Caco-2 (cell line): ENCODE measurements at regions not wholly inside any gene's neighbourhood (a gene's known extent, or its start where the extent isn't known, plus 50 kb on each side); places are given as distances from the start of the nearest gene placed in this dataset.

Experiments
- BruUV-seq: library from RNA; stranded (reverse); fragments of 400-500 nt; replicated peaks from 2 replicates; lab custom pipeline; 2021; lab: Mats Ljungman, UMichigan
- CTCF ChIA-PET: fragments of 300-600 bp; sonication (Branson Sonifier 250); formaldehyde crosslinking; loops from one replicate; lab custom pipeline; 2022; ENCODE audit warnings: antibody characterized with exemption; lab: Charles Lee
- POLR2A ChIA-PET: fragments of 300-600 bp; sonication (Branson Sonifier 250); formaldehyde crosslinking; loops from one replicate; lab custom pipeline; 2022; ENCODE audit warnings: antibody characterized with exemption; lab: Charles Lee
- DNase-seq, 2 experiments: peaks; one replicate each; pipeline versions ENCODE4 v3.0.0 to v3.0.0-alpha.2; 2020 to 2022
- H3K27me3 ChIP-seq: replicated peaks from 2 replicates; pipeline ENCODE4 v1.6.0; 2011; ENCODE audit warnings: low read length; ENCODE audit not compliant: control insufficient read depth, insufficient read depth
- H3K36me3 ChIP-seq: 2 replicates; pipeline ENCODE4 v1.5.1; 2011; ENCODE audit warnings: low read length; ENCODE audit not compliant: control insufficient read depth, insufficient read depth
- H3K4me1 ChIP-seq: fragments of 250-450 bp; sonication (Bioruptor Pico); 2 replicates; pipeline ENCODE4 v1.5.1; 2020; ENCODE audit warnings: mild to moderate bottlenecking
- H3K4me3 ChIP-seq: 2 replicates; pipeline ENCODE4 v1.5.1; 2011; ENCODE audit warnings: low read depth, mild to moderate bottlenecking, control low read depth, low read length
- H3K9me3 ChIP-seq: fragments of 250-450 bp; sonication (Bioruptor Pico); 2 replicates; pipeline ENCODE4 v1.5.1; 2020; ENCODE audit warnings: mild to moderate bottlenecking, moderate library complexity
- H3K27ac Mint-ChIP-seq: one replicate; pipeline ENCODE4 v1.8.0; 2022; ENCODE audit warnings: mixed read lengths; ENCODE audit not compliant: unreplicated experiment
- H3K27me3 Mint-ChIP-seq: one replicate; pipeline ENCODE4 v1.8.0; 2022; ENCODE audit warnings: mixed read lengths; ENCODE audit not compliant: insufficient read depth, unreplicated experiment
- H3K36me3 Mint-ChIP-seq: one replicate; pipeline ENCODE4 v1.8.0; 2022; ENCODE audit warnings: mild to moderate bottlenecking, mixed read lengths; ENCODE audit not compliant: insufficient read depth, unreplicated experiment
- H3K4me1 Mint-ChIP-seq: one replicate; pipeline ENCODE4 v1.8.0; 2022; ENCODE audit warnings: low read depth, mixed read lengths; ENCODE audit not compliant: unreplicated experiment
- H3K4me3 Mint-ChIP-seq: one replicate; pipeline ENCODE4 v1.8.0; 2022; ENCODE audit warnings: mild to moderate bottlenecking, moderate library complexity, mixed read lengths; ENCODE audit not compliant: unreplicated experiment
- H3K9me3 Mint-ChIP-seq: one replicate; pipeline ENCODE4 v1.8.0; 2022; ENCODE audit warnings: mixed read lengths; ENCODE audit not compliant: unreplicated experiment
- intact Hi-C: fragments of 100-400 bp; cut with micrococcal nuclease; formaldehyde crosslinking; loops from one replicate; pipeline ENCODE4 v1.10.0; 2022; ENCODE audit not compliant: unreplicated experiment
- TF ChIP-seq, protein P1 (sequence below), 2 experiments: fragments of 200-600 bp in 1 of 2; IDR thresholded peaks; 1 replicate in 1 of 2; 2 replicates in 1 of 2; pipeline versions ENCODE4 v1.5.1 to v1.8.0; 2011 to 2022; ENCODE audit warnings: antibody characterized with exemption in 1 of 2, control low read depth in 1 of 2, inconsistent platforms in 1 of 2, low read depth in 1 of 2, low read length in 1 of 2, mild to moderate bottlenecking in 1 of 2, moderate library complexity in 1 of 2; ENCODE audit not compliant: insufficient read depth in 1 of 2, severe bottlenecking in 1 of 2, unreplicated experiment in 1 of 2

- Histone ChIP-seq H3K9me3 (no peaks in the 10 kb centered on the region; the same call in 1 of the 2 replicates), H3K27me3 (no peaks in the 10 kb centered on the region), H3K36me3 (no peaks in the 10 kb centered on the region), H3K4me1 (no peaks in the 10 kb centered on the region), H3K4me3 (no peak overlapping the region)
- Mint-ChIP-seq H3K27ac (no peak overlapping the region), H3K27me3 (no peaks in the 10 kb centered on the region), H3K4me3 (no peak overlapping the region), H3K4me1 (no peaks in the 10 kb centered on the region), H3K36me3 (no peaks in the 10 kb centered on the region), H3K9me3 (no peaks in the 10 kb centered on the region)
- intact Hi-C loops: no loop called here
- TF ChIP-seq, protein P1, sequence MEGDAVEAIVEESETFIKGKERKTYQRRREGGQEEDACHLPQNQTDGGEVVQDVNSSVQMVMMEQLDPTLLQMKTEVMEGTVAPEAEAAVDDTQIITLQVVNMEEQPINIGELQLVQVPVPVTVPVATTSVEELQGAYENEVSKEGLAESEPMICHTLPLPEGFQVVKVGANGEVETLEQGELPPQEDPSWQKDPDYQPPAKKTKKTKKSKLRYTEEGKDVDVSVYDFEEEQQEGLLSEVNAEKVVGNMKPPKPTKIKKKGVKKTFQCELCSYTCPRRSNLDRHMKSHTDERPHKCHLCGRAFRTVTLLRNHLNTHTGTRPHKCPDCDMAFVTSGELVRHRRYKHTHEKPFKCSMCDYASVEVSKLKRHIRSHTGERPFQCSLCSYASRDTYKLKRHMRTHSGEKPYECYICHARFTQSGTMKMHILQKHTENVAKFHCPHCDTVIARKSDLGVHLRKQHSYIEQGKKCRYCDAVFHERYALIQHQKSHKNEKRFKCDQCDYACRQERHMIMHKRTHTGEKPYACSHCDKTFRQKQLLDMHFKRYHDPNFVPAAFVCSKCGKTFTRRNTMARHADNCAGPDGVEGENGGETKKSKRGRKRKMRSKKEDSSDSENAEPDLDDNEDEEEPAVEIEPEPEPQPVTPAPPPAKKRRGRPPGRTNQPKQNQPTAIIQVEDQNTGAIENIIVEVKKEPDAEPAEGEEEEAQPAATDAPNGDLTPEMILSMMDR (IDR thresholded peaks at IDR 0.05; ENCODE audit: insufficient read depth in 1 of 2, low read depth in 1 of 2, low read length in 1 of 2, severe bottlenecking in 1 of 2, unreplicated experiment in 1 of 2): no peak
- no peak for DNase-seq
- no TSS peak for BruUV-seq
- ChIA-PET POLR2A (no interaction called here), CTCF (no interaction called here)
These were observed 350.7 kb upstream of the ZMIZ1 start for GRCh38 chr10:78718032-78718572.

- no peaks in the 10 kb centered on the region for H3K36me3 ChIP-seq
- ChIA-PET POLR2A (no interaction called here), CTCF (no interaction called here)
- intact Hi-C loops: no loop called here
- BruUV-seq: no TSS peak
- Mint-ChIP-seq H3K27me3 (no peaks in the 10 kb centered on the region), H3K9me3 (no peaks in the 10 kb centered on the region), H3K4me3 (no peak overlapping the region), H3K36me3 (no peaks in the 10 kb centered on the region), H3K27ac (no peak overlapping the region), H3K4me1 (no peaks in the 10 kb centered on the region)
- no peak overlapping the region for H3K4me3 ChIP-seq
- no peaks in the 10 kb centered on the region for H3K27me3 ChIP-seq
- no peaks in the 10 kb centered on the region; the same call in 1 of the 2 replicates for H3K9me3 ChIP-seq
- no peak for DNase-seq
- H3K4me1 ChIP-seq: no peaks in the 10 kb centered on the region
- TF ChIP-seq, protein P1 (IDR thresholded peaks at IDR 0.05; ENCODE audit: insufficient read depth in 1 of 2, low read depth in 1 of 2, low read length in 1 of 2, severe bottlenecking in 1 of 2, unreplicated experiment in 1 of 2): no peak
These were observed 349.5 kb upstream of the ZMIZ1 start for GRCh38 chr10:78719276-78719675.

DNA sequence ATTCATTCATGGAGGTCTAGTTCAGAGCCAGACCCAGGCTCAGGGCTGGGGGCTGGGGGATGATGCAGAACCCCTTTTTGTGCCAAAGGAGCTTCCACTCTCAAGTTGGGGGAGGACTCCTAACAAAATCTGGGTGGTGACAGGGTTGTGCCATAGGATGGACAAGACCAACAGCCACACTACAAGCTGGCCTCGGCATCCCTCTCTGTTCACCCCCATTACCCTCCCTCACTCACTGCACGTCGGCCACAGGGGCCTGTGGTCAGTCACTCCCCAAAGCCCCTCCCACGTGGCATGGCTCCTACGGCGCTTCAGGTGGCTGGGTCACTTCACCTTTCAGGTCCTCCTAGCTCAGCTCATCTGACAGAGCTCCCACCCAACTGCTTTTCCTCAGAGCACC lies 348.7 kb upstream of the ZMIZ1 start:
- POLR2A ChIA-PET: no interaction called here
- no peaks in the 10 kb centered on the region for H3K27me3 Mint-ChIP-seq
- CTCF ChIA-PET: no interaction called here

More for the DNA sequence above, 348.7 kb upstream of the ZMIZ1 start:
- H3K9me3 ChIP-seq: no peaks in the 10 kb centered on the region; the same call in 1 of the 2 replicates
- intact Hi-C loops: no loop called here
- no peaks in the 10 kb centered on the region for H3K36me3 ChIP-seq
- no peaks in the 10 kb centered on the region for H3K4me1 Mint-ChIP-seq
- TF ChIP-seq, protein P1 (IDR thresholded peaks at IDR 0.05; ENCODE audit: insufficient read depth in 1 of 2, low read depth in 1 of 2, low read length in 1 of 2, severe bottlenecking in 1 of 2, unreplicated experiment in 1 of 2): no peak
- DNase-seq: no peak
- H3K9me3 Mint-ChIP-seq: no peaks in the 10 kb centered on the region
- H3K36me3 Mint-ChIP-seq: no peaks in the 10 kb centered on the region
- BruUV-seq: no TSS peak
- no peak overlapping the region for H3K4me3 ChIP-seq
- no peaks in the 10 kb centered on the region for H3K27me3 ChIP-seq
- no peaks in the 10 kb centered on the region for H3K4me1 ChIP-seq
- no peak overlapping the region for H3K27ac Mint-ChIP-seq
- no peak overlapping the region for H3K4me3 Mint-ChIP-seq
